T-cell (primary cell): ENCODE measurements at regions not wholly inside any gene's neighbourhood (a gene's known extent, or its start where the extent isn't known, plus 50 kb on each side); places are given as distances from the start of the nearest gene placed in this dataset.
"Not testable (repeated sequence)": the region's sequence is repeated elsewhere in the genome, so short reads cannot be mapped to it uniquely, and the experiment has no call there.

Source experiments
- ATAC-seq, 4 experiments: fragments of 200-7000 bp in 3 of 4; fragments of 150-1000 bp in 1 of 4; cut with Tn5 transposase; replicated peaks in 1 of 4; 1 replicate in 3 of 4; 2 replicates in 1 of 4; pipeline ENCODE4 v1.10.0; 2021; ENCODE audit warnings: moderate library complexity in 3 of 4, mild to moderate bottlenecking in 2 of 4, moderate number of reproducible peaks in 1 of 4
- CTCF ChIA-PET, 2 donors: fragments of 300-600 bp; sonication (Branson Sonifier 250); formaldehyde crosslinking; loops; one replicate each; lab custom pipeline; 2022; ENCODE audit warnings: antibody characterized with exemption in 2 of 2; lab: Charles Lee
- POLR2A ChIA-PET, 2 donors: fragments of 300-600 bp; sonication (Branson Sonifier 250); formaldehyde crosslinking; loops; one replicate each; lab custom pipeline; 2022; ENCODE audit warnings: antibody characterized with exemption in 2 of 2; lab: Charles Lee
- DNase-seq, 35 experiments: peaks; one replicate each; pipeline versions ENCODE4 v3.0.0 to v3.0.0-alpha.2; 2013 to 2023
- H3K27ac ChIP-seq: one replicate; pipeline ENCODE4 v1.5.1; 2013; ENCODE audit warnings: low read length
- H3K27me3 ChIP-seq, 2 experiments: replicated peaks in 1 of 2; 1 replicate in 1 of 2; 2 replicates in 1 of 2; pipeline versions ENCODE4 v1.6.1 to v1.7.0; 2013; ENCODE audit warnings: low read length in 1 of 2, mixed read lengths in 1 of 2; ENCODE audit not compliant: control insufficient read depth in 2 of 2, insufficient read depth in 2 of 2; ENCODE audit errors: extremely low read depth in 1 of 2
- H3K36me3 ChIP-seq, 2 donors: 1 replicate in 1 of 2; 2 replicates in 1 of 2; pipeline versions ENCODE4 v1.6.1 to v1.7.0; 2013; ENCODE audit warnings: low read length in 1 of 2; ENCODE audit not compliant: control insufficient read depth in 2 of 2, insufficient read depth in 1 of 2; ENCODE audit errors: extremely low read depth in 1 of 2
- H3K4me1 ChIP-seq, 2 experiments: 1 replicate in 1 of 2; 2 replicates in 1 of 2; pipeline versions ENCODE4 v1.6.1 to v1.7.0; 2013; ENCODE audit warnings: low read length in 2 of 2, mixed read lengths in 1 of 2; ENCODE audit not compliant: insufficient read depth in 2 of 2, control insufficient read depth in 1 of 2; ENCODE audit errors: extremely low read depth in 1 of 2
- H3K4me3 ChIP-seq, 2 donors: 1 replicate in 1 of 2; 2 replicates in 1 of 2; pipeline versions ENCODE4 v1.5.1 to v1.7.0; 2013; ENCODE audit warnings: mild to moderate bottlenecking in 2 of 2, low read length in 1 of 2, moderate library complexity in 1 of 2; ENCODE audit not compliant: control insufficient read depth in 1 of 2; ENCODE audit errors: extremely low read depth in 1 of 2
- H3K9me3 ChIP-seq: 2 replicates; pipeline ENCODE4 v1.7.0; 2013
- H3K27ac Mint-ChIP-seq, 2 donors: one replicate each; pipeline ENCODE4 v1.8.0; 2020 to 2021; ENCODE audit warnings: mild to moderate bottlenecking in 2 of 2, mixed read lengths in 2 of 2
- H3K27me3 Mint-ChIP-seq, 2 donors: one replicate each; pipeline ENCODE4 v1.8.0; 2021 to 2022; ENCODE audit warnings: mixed read lengths in 2 of 2
- H3K36me3 Mint-ChIP-seq: one replicate; pipeline ENCODE4 v1.8.0; 2021; ENCODE audit warnings: mixed read lengths
- H3K4me1 Mint-ChIP-seq, 3 donors: one replicate each; pipeline ENCODE4 v1.8.0; 2020 to 2022; ENCODE audit warnings: mixed read lengths in 3 of 3, mild to moderate bottlenecking in 1 of 3
- H3K4me3 Mint-ChIP-seq, 3 donors: one replicate each; pipeline ENCODE4 v1.8.0; 2020 to 2022; ENCODE audit warnings: mild to moderate bottlenecking in 3 of 3, mixed read lengths in 3 of 3, moderate library complexity in 3 of 3
- H3K9me3 Mint-ChIP-seq, 3 donors: one replicate each; pipeline ENCODE4 v1.8.0; 2020 to 2022; ENCODE audit warnings: mixed read lengths in 3 of 3
- WGBS: methylation state at CpG from one replicate; pipeline ENCODE4 v1.1.5; 2013; ENCODE audit warnings: missing lambda C conversion rate; ENCODE audit not compliant: insufficient coverage; 5-methylcytosine and 5-hydroxymethylcytosine counted together

DNA sequence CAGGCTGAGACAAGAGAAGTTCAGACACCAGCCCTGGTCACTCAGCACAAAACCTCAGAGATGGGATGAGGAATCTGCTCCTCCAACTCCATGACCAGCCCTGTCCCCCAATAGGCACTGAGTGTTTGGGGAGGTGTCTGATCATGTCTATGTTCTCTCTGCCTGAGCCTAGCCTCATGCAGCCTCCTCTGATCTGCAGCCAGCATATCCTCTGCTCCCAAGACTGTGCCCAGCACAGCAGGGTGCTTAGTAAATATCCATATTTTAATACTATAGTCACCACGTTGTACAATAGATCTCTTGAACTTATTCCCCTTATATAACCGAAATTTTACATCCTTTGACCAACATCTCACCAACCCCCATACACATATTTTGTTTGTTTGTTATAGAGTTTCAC lies 202.9 kb downstream of the MATN1 start:
- no peak overlapping the region for H3K27ac Mint-ChIP-seq
- POLR2A ChIA-PET: no interaction called here
- no CpG with 5 or more reads among the region's 2 CpGs for WGBS

DNA sequence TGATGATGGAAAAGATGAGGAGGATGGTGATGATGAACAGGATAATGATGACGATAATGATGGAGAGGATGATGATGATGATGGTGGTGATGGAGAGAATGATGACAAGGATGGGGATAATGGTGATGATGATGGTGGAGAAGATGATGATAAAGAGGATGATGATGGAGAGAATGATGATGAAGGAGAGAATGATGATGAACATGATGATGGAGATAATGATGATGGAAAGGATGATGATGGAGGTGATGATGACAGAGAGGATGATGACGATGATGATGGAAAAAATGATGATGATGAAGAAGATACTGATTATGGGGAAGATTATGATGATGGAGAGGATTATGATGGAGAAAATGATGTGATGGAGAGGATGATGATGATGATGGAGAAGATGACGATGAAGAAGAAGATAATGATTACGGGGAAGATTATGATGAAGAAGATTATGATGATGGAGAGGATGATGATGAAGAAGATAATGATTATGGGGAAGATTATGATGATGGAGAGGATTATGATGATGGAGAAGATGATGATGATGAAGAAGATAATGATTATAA lies 204.1 kb downstream of the MATN1 start:
- no peaks in the 10 kb centered on the region for H3K9me3 Mint-ChIP-seq
- H3K4me1 Mint-ChIP-seq: no peaks in the 10 kb centered on the region
- H3K27ac Mint-ChIP-seq: no peak overlapping the region
- Histone ChIP-seq H3K4me1 (no peaks in the 10 kb centered on the region), H3K36me3 (no peaks in the 10 kb centered on the region), H3K27ac (no peak overlapping the region), H3K9me3 (no peaks in the 10 kb centered on the region), H3K27me3 (peaks cover 0 to 25% of the 10 kb centered on the region in 2 experiments), H3K4me3 (no peak overlapping the region)
- ATAC-seq (no peak), DNase-seq (no peak)
- peaks cover 19 to 23% of the 10 kb centered on the region in 2 donors for H3K27me3 Mint-ChIP-seq
- no peaks in the 10 kb centered on the region for H3K36me3 Mint-ChIP-seq
- POLR2A ChIA-PET: no interaction called here
- 50% methylated on average over 4 of the region's 4 CpGs for WGBS
- CTCF ChIA-PET: no interaction called here
- H3K4me3 Mint-ChIP-seq: no peak overlapping the region

More for the DNA sequence above, 202.9 kb downstream of the MATN1 start:
- H3K36me3 ChIP-seq: no peaks in the 10 kb centered on the region
- H3K27me3 Mint-ChIP-seq: peaks cover 26 to 30% of the 10 kb centered on the region in 2 donors
- ATAC-seq: no peak
- no peaks in the 10 kb centered on the region for H3K9me3 ChIP-seq
- no peak overlapping the region for H3K4me3 Mint-ChIP-seq
- no peak for DNase-seq
- H3K9me3 Mint-ChIP-seq: no peaks in the 10 kb centered on the region
- no peaks in the 10 kb centered on the region for H3K4me1 ChIP-seq
- CTCF ChIA-PET: no interaction called here
- H3K27me3 ChIP-seq: peaks cover 0 to 30% of the 10 kb centered on the region in 2 experiments
- H3K4me1 Mint-ChIP-seq: no peaks in the 10 kb centered on the region
- H3K4me3 ChIP-seq: no peak overlapping the region
- H3K36me3 Mint-ChIP-seq: no peaks in the 10 kb centered on the region
- H3K27ac ChIP-seq: no peak overlapping the region

DNA sequence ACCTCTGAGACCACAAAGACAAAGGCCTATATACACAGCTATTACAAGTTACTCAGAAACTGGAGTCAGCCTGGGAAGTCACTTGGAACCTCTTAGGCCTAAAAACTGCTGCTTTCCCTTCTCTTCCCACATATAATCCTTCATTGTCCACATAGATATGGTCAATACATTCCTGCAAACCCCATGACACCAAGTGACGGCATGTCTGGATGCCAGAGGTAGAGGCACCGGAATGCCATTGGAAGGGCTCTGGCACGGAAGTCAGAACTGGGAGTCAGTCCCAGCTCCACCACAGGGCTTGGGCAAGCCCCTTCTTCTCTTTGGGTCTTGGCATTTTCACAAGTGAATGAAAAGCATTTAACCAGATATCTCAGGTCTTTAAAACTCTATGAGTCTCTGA lies 204.7 kb downstream of the MATN1 start:
- H3K27ac Mint-ChIP-seq: no peak overlapping the region
- no peak overlapping the region for H3K4me3 Mint-ChIP-seq
- Histone ChIP-seq H3K27me3 (peaks cover 0 to 30% of the 10 kb centered on the region in 2 experiments), H3K27ac (no peak overlapping the region), H3K4me1 (no peaks in the 10 kb centered on the region), H3K9me3 (no peaks in the 10 kb centered on the region), H3K4me3 (no peak overlapping the region), H3K36me3 (no peaks in the 10 kb centered on the region)
- ChIA-PET CTCF (no interaction called here), POLR2A (no interaction called here)
- no peak for ATAC-seq
- no peaks in the 10 kb centered on the region for H3K36me3 Mint-ChIP-seq
- no peaks in the 10 kb centered on the region for H3K4me1 Mint-ChIP-seq
- peaks cover 19 to 24% of the 10 kb centered on the region in 2 donors for H3K27me3 Mint-ChIP-seq
- WGBS: 67% methylated on average over 3 of the region's 3 CpGs
- no peak for DNase-seq
- H3K9me3 Mint-ChIP-seq: no peaks in the 10 kb centered on the region

DNA sequence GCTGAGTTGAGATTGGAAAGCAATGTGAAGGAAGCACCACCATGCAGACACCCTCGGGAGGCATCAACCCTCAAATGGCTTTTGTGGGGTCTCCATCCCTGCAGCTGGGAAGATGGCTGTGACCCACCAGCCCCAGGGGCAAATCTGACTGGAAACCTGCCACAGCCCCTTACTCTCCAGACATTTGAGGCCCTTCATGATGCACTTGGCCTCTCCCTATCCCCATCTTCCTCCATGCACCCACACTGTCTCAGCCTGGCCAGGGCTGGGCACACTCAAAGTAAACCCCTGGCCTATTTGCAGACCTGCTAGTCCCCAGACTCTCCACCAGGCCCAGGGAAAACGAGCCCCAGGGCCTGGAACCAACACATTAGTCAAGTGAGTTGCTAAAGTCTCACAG lies 205.2 kb downstream of the MATN1 start:
- Histone ChIP-seq H3K4me1 (no peaks in the 10 kb centered on the region), H3K4me3 (no peak overlapping the region), H3K27ac (no peak overlapping the region), H3K9me3 (no peaks in the 10 kb centered on the region), H3K27me3 (peaks cover 0 to 33% of the 10 kb centered on the region in 2 experiments), H3K36me3 (no peaks in the 10 kb centered on the region)
- no peak overlapping the region for H3K27ac Mint-ChIP-seq
- peaks cover 19 to 24% of the 10 kb centered on the region in 2 donors for H3K27me3 Mint-ChIP-seq
- ChIA-PET POLR2A (no interaction called here), CTCF (no interaction called here)
- no peak for ATAC-seq
- no peaks in the 10 kb centered on the region for H3K4me1 Mint-ChIP-seq
- H3K4me3 Mint-ChIP-seq: no peak overlapping the region
- no peak for DNase-seq
- WGBS: 37% methylated on average over 2 of the region's 2 CpGs
- no peaks in the 10 kb centered on the region for H3K36me3 Mint-ChIP-seq
- H3K9me3 Mint-ChIP-seq: no peaks in the 10 kb centered on the region

- H3K27me3 Mint-ChIP-seq: peaks cover 19 to 21% of the 10 kb centered on the region in 2 donors
- H3K9me3 ChIP-seq, DNase-seq, H3K27ac Mint-ChIP-seq, H3K36me3 ChIP-seq, H3K4me1 ChIP-seq, ATAC-seq, H3K9me3 Mint-ChIP-seq, POLR2A ChIA-PET, H3K36me3 Mint-ChIP-seq, H3K4me1 Mint-ChIP-seq, H3K27ac ChIP-seq, H3K4me3 Mint-ChIP-seq, H3K4me3 ChIP-seq, CTCF ChIA-PET: not testable (repeated sequence)
- H3K27me3 ChIP-seq: peaks cover 0 to 33% of the 10 kb centered on the region in 2 experiments
- WGBS: no CpG with 5 or more reads among the region's 6 CpGs
Measured at GRCh38 chr1:30517666-30518065, 205.7 kb downstream of the MATN1 start.

- H3K27ac Mint-ChIP-seq, DNase-seq, H3K9me3 Mint-ChIP-seq, H3K36me3 Mint-ChIP-seq, POLR2A ChIA-PET, H3K36me3 ChIP-seq, CTCF ChIA-PET, H3K4me3 ChIP-seq, H3K4me3 Mint-ChIP-seq, H3K4me1 ChIP-seq, H3K4me1 Mint-ChIP-seq, H3K9me3 ChIP-seq, ATAC-seq, H3K27ac ChIP-seq: not testable (repeated sequence)
- H3K27me3 Mint-ChIP-seq: peaks cover 19 to 21% of the 10 kb centered on the region in 2 donors
- WGBS: no CpG with 5 or more reads among the region's 7 CpGs
- H3K27me3 ChIP-seq: peaks cover 0 to 30% of the 10 kb centered on the region in 2 experiments
Measured at GRCh38 chr1:30517241-30517640, 206.1 kb downstream of the MATN1 start.

DNA sequence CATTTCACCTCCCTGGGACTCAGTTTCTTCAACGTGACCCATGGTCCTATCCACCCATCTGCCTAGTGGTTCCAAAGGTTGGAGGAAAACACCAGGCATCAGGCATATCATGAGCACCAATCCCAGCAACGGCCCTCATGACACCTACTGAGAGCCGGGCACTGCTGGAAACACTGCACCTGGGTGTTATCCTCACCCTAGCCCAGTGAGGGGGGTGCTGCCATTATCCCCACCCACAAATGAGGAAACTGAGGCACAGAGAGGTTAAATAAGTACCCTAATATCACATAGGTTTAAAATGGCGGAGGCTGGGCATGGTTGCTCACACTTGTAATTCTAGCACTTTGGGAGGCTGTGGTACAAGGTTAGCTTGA lies 206.9 kb downstream of the MATN1 start:
- Histone ChIP-seq H3K36me3 (no peaks in the 10 kb centered on the region), H3K27ac (no peak overlapping the region), H3K9me3 (no peaks in the 10 kb centered on the region), H3K4me1 (no peaks in the 10 kb centered on the region), H3K4me3 (no peak overlapping the region), H3K27me3 (peaks cover 0 to 27% of the 10 kb centered on the region in 2 experiments)
- Mint-ChIP-seq H3K27ac (no peak overlapping the region), H3K4me1 (no peaks in the 10 kb centered on the region), H3K36me3 (no peaks in the 10 kb centered on the region), H3K4me3 (no peak overlapping the region), H3K9me3 (no peaks in the 10 kb centered on the region), H3K27me3 (peaks cover 17 to 24% of the 10 kb centered on the region in 2 donors)
- DNase-seq (no peak), ATAC-seq (no peak)
- 56% methylated on average over 2 of the region's 4 CpGs for WGBS
- ChIA-PET CTCF (no interaction called here), POLR2A (no interaction called here)
